Caki2 (cell line): ENCODE measurements at regions not wholly inside any gene's neighbourhood (a gene's known extent, or its start where the extent isn't known, plus 50 kb on each side); places are given as distances from the start of the nearest gene placed in this dataset.
A peak's percentile ranks its signal among the peaks of the same experiment; 100 is the strongest.

ENCODE experiments used
- DNase-seq: peaks from one replicate; pipeline ENCODE4 v3.0.0-alpha.2; 2015; ENCODE audit warnings: low read depth
- in situ Hi-C: cut with HindIII; loops from 2 replicates; pipeline ENCODE4 v1.10.0; 2016; ENCODE audit warnings: low sequenced_read_pairs, low pct_unique_long_range_greater_than_20kb, mixed read lengths

DNA sequence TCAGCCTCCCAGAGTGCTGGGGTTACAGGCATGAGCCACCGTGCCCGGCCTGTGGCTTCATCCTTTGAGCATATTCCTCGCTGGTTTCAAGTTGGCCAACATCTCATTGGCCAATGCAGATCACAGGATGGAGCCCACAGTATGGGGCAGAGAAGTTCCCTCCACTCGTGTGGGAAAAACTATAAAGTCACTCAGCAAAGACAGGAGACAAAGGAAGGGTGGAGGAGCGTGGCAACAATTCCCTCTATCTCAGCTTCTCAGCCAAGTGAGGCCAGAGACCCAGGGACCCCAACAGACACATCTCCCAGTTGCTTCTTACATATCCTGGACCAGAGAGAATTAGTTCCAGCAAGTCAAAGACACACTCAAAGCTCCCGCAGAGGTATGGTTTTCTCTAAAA, 184.6 kb upstream of the SOX1 start:
- DNase-seq, result no peak
- in situ Hi-C loops, result no loop called here

DNA sequence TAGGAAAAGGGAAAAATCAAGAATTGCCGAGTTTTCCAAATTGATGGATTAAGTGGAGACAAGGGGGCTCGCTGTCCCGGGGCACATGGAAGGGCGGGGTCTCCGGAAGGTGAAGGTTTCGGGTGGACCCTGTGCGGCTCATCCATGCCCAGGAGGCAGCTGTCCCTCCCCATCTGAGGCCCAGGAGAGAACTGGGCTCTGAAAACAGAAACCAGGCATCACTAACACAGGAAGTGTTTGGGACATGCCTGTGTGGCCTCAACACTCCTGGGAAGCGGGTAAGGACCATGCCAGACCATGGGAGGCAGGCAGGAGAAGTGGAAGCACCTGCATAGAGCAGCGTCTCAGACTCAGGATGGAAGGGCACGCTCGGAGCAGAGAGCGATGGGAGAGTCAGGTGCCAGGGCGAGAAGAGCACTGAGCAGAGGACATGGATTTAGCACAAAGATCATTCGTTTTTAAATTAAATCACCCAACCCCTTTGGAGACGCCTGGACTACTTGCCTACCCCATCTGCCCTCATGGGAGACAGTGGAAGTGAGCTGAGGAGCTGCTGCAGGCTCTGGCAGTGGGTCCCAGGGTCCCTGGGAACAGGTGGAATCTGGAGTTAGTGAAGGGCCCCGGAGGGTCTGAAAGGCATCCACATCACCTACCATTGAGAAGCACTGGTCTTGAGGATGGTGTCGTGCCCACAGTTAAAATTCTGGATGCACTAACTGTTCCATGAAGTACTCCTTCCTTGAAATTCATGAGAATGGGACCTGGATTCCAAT, 183.2 kb upstream of the SOX1 start:
- no peak for DNase-seq
- in situ Hi-C loops, result no loop called here

DNA sequence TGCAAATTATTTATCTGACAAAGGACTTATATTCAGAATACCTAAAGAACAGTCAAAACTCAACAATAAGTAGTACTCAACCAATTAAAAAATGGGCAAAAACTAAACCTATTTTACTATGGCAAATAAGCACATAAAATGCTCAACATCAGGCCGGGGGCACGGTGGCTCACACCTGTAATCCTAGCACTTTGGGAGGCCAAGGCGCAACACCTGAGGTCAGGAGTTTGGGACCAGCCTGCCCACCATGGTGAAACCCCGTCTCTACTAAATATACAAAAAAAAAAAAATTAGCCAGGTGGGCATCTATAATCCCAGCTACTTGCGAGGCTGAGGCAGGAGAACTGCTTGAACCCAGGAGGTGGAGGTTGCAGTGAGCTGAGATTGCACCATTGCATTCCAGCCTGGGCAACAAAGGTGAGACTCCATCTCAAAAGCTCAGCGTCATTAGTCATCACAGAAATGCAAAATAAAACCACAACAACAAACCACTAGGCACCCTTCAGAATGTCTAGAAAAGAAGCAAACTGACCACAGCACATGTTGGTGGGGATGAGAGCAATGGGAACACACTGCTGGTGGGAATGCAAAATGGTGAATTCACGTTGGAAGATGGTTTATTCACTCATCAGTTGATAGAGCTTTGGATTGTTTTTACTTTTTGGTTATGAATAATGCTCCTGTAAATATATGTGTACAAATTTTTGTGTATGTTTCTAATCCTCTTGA, 180.6 kb upstream of the SOX1 start:
- DNase-seq, result no peak
- in situ Hi-C loops, result no loop called here

DNA sequence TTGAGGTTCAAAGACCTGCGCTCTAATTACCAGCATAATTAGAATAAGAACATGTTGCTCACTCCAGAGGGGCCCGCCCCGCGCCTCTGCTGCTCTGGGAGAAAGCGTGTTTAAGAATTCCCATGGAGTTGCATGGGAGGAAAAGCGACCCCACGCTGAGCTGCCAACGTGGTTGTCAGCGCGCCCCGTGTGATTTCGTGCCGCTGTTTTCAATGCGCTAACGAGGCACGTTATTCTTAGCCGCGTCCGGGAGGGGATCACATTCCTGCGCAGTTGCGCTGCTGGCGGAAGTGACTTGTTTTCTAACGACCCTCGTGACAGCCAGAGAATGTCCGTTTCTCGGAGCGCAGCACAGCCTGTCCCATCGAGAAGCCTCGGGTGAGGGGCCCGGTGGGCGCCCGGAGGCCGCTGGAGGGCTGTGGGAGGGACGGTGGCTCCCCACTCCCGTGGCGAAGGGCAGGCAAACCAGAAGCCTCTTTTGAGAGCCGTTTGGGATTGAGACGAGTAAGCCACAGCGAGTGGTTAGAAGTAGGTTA, 173.8 kb upstream of the SOX1 start:
- no peak for DNase-seq
- in situ Hi-C loops, result no loop called here

DNA sequence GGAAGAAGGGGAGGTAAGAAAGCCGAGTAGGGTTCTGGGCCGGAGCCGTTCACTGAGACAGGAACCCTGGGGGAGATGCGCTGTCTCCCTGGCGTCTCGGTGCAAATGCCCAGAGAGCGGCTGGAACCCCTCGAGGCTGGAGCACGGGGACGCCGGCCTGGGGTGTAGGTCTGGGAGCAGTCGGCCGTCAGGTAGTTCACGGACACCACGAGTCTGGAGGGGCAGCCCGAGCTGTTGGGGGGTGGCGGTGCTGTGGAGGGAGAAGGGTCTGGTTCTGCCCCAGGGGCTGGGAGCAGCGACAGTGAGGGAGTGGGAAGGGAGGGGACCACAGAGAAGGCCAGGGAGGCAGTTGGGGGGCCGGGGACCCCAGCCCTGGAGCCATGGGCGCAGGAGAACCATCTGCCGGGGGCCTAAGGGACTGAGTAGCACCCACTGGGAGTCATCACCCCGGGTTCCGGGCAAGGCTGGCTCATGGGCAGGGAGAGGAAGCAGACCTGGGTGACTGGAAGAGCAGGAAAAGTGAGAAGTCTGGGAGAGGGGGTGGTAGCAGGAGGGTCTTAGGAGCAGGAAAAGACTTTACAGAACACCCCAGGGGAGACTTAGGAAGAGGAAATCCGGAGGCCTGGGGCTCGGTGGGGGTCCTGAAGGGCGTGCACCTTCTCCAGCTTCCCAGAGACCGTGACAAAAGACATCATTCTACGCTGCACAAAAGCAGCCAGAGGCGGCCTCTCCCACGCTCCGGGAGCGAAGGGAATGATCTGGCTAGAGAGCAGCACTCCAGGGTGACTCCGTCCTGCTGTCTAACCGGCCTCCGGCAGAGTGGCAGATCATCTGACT, 173.1 kb upstream of the SOX1 start:
- in situ Hi-C loops, result no loop called here

DNA sequence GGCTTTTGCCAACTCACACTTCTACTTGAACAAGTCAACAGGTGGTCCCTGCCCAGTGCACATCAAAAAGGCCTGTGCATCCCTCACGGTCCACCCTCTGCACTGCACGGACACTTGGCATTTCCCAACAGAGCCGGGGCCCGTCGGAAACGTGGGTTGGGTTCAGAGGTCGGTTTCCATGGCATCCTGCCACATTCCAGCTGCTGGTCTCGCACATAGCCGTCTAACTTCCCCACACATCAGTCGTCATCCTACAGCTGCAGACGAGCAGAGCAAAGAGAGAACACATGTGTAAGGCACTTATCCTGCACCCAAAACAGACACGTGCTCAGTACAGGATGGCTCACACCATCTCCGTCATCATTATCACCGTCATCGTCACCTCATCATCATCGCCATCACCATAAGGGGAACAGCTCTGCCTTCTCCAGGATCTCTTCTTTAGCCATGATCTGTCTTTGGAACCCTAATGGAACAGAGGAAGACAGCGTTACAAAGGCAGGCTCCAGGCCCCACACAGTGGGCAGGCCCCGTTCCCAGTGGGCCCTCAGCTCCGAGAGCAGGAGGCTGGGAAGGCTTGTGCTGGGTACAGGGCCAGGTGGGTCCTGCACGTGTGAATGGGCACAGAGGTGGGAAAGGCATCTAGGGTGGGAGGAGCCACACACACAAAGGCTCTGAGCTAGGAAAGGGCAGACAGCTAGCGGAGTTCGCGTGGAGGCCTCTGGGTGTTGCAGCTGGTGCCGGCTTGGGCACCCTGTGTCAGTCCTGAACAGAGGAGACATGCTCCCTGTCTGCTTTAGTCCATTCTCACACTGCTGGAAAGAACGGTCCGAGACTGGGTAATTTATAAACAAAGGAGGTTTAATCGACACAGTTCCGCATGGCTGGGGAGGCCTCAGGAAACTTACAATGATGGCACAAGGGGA, 170.8 kb upstream of the SOX1 start:
- no peak for DNase-seq
- in situ Hi-C loops, result no loop called here

More for the DNA sequence above, 173.1 kb upstream of the SOX1 start:
- DNase-seq, result no peak

DNA sequence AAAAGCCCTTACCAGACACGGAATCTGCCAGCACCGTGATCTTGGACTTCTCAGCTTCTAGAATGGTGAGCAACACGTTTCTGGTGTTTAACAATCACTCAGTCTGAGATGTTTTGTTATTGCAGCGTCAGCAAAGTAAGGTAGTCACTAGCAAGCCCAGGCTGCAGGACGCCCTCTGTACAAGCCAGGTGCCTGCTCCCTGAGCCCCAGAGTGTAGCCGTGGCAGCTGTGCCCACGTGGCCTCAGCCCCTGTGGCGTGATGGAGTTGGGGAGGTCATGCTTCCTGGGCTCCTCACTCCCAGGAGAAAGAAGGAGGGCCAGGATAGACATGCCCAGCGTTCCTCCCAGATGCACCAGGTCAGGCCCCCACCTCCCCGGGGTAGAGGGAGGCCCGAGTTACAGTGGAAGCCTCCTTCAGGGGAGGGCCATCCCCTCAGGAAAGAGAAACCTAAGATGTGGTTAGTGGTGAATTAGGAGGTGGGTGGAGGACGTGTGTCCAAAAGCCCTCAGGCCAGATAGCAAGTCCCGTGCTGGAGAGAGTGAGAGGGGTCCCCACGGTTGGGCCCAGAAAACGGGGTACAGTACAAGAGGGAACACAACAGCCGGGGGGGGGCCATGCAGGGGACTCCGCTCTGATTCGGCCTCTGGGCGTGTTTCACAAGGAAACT, 169.6 kb upstream of the SOX1 start:
- in situ Hi-C loops, result no loop called here
- no peak for DNase-seq

DNA sequence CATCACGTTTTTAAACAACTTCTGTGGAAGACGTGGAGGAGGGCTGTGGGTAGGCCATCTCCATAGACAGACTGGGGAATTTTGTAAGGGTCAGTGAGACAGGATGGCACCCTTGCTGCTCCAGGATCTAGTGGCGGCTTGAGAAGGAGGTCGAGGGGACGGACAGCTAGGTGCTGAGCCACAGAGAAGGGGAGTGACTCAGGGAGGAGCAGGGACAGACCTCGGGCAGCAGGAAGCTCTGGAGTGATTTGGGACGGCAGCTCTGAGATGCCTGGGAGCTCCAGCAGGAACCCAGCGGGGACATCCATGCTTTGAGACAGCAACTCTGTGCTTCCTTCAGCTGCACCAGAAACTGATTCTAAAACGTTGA, 169.1 kb upstream of the SOX1 start:
- no peak for DNase-seq
- in situ Hi-C loops, result no loop called here

DNA sequence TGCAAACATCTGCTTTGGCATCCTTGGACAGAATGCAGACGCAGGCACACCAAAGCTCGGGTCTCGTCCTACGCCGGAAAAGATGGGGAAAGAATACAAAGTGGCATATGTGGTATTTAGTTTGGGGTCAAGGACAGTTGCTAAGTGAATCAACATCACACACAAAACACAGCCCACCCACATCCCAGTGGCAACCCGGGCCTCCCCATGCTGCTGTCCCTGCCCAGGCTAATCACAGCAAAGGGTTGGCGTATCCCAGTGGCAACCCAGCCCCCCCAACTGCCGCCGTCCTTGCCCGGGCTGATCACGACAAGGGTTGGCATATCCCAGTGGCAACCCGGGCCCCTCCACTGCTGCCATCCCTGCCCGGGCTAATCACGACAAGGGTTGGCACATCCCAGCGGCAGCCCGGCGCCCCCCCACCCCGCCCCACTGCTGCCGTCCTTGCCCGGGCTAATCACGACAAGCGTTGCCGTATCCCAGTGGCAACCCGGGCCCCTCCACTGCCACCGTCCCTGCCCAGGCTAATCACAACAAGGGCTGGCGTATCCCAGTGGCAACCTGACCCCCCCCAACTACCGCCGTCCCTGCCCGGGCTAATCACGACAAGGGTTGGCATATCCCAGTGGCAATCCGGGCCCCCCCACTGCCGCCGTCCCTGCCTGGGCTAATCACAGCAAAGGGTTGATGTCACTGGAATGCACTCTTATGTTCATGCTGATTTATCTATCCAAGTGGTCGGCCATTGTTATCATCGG, 167.8 kb upstream of the SOX1 start:
- in situ Hi-C loops, result no loop called here
- DNase-seq, result no peak

DNA sequence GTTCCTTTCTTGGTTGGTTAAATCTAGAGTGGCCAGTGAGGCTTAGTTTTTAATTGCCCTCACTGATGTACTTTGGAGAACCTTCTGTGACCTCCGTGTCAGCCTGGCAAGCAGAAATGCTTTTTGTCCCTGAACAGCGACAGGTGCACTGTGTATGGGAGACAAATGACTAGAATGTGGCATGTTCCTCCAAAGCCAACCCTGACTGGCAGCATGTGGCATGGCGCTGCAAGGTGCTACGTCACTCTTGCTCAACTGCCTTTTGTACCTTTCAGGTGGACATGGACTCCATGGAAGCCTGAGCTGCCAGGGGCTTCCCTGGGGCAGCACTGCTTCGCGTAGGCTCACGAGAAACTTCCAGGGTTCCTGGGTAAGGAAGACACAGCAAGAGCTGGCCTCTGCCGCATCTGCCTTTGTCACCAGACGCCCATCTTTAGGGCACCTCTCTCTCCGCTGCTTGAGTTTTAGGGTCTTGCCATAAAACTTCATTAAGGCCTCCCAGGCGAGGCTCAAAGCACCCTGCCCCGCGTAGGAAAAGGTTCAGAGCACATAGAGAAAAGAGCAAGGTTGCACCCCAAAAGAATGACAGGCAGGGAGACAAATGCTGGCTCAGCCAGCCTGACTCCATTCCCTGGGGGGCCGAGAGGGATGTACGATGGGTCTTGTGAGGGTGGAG, 167.1 kb upstream of the SOX1 start:
- in situ Hi-C loops, result no loop called here
- DNase-seq, result no peak

DNA sequence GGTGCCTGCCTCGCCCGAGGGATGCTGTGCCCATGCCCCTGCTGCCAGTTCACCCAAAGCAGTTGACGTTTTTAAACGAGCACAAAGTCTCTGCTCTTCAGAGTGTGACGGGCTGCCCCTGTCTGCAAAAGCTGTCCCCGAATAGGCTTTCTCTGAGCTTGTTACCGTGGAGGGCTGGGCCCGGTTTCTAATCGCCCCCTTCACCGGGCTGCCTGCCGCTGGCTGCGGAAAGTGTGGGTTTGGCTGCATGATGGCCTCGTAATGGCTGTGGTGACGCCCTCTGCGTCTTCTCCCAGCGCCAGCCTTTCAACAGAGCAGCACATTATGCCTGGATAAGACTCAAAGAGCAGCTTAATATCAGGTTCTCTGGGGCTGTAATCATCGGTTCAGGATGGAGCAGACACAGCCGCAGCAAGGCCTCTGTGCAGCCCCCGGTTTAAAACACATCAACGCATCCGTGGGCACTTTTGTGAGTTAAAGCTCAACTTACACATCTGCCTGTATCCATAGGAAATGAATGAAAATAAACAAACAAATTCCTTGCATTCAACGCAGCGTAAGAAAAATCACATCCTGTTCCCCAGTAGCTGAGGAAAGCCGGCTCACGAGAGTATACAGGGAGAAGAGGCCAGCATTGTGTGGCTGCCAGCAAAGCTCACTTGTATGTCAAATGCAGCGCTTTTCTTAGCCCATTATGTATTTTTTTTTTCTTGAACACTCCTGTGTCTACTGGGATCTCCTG, 166.4 kb upstream of the SOX1 start:
- in situ Hi-C loops, result no loop called here
- peak; percentile 5 for DNase-seq

DNA sequence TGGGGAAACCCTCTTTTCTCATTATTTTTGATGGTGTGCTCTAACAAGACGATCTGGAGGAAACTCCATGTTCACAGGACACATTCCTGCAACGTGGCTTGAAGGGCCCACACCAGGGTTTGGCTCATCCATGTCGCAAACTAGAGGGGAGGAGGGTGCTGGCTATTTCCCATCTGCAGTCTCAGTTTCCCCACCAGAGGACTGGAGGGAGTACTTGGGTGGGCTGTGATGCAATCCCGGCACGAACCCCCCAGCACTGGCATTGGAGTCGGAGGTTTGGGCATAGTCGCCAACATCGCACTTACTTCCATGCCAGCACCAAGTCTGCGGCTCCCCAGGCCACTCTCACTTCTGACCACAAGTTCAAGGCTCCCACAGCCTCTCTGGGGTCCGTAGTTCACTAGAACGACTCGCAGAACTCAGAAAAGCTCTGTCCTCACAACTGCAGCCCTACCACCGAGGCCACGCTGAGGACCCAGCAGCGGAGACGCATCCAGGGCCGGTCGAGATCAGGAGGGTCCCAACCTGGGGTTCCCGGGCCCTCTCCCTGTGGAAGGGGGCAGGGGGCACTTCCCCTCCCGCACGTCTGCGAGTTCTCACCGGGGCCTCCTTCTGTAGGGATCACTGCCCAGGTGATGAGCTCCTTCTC, 165.6 kb upstream of the SOX1 start:
- in situ Hi-C loops, result no loop called here
- DNase-seq, result no peak

DNA sequence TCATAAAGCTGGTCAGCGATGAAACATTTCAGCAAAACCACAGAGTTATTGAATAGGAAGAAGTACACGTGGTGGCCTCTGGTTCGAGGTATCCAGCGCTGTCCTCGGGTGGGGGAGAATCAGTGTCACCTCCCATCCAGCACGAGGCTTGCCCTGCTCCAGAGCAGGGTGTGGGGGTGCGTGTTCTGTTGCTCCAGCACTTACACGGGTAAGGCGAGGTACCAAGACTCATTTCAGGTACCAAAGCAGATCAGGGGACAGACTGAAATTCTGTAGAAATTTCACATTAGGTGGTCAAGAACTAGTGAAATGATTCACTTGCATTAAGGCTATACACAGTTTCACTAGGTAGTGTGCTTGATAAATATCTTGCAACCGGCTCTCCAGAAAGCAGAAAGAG, 164.2 kb upstream of the SOX1 start:
- in situ Hi-C loops, result no loop called here
- no peak for DNase-seq

DNA sequence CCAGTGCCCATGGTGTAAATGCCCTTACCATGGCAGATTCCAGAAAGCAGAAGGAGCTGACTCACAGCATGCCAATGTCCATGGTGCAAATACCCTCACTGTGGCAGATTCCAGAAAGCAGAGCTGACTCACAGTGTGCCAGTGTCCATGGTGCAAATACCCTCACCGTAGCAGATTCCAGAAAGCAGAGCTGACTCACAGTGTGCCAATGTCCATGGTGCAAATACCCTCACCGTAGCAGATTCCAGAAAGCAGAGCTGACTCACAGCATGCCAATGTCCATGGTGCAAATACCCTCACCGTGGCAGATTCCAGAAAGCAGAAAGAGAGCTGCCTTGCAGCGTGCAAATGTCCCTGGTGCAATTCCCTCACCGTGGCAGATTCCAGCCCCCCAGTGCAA, 163.8 kb upstream of the SOX1 start:
- in situ Hi-C loops, result no loop called here
- DNase-seq, result no peak

DNA sequence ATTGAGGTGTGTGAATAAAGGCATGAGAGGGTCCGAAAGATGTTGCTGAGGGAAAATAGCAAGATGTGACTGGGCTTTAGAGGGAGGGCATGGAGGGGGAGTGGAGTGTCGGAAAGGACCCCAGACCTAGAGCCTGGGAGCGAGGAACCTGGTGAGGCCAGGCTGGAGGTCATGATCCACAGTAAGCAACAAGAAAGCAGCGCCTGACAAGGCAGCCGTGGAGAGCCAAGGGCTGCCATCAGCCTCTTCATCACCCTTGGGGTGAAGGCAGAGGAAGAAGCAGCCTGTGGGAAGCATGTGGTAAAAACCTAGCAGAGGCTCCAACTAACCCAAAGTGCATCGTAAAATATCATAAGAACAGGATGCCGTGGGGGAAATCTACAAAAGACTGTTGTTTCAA, 162.8 kb upstream of the SOX1 start:
- no peak for DNase-seq
- in situ Hi-C loops, result no loop called here
